ENCODE measurements at regions not wholly inside any gene's neighbourhood (a gene's known extent, or its start where the extent isn't known, plus 50 kb on each side); places are given as distances from the start of the nearest gene placed in this dataset.

- DNase-seq (ENCODE audit: low read depth): no peak
- no peak overlapping the region for H3K4me3 ChIP-seq (ENCODE audit: low read depth, low read length)
- TF ChIP-seq CTCF (IDR thresholded peaks at IDR 0.05; ENCODE audit: insufficient read depth, low read depth, low read length, missing control alignments): no peak
These were observed 237.1 kb upstream of the CITED2 start for GRCh38 chr6:139611327-139612134.

- DNase-seq (ENCODE audit: low read depth): no peak
- no peak overlapping the region for H3K4me3 ChIP-seq (ENCODE audit: low read depth, low read length)
- no peak for TF ChIP-seq CTCF (IDR thresholded peaks at IDR 0.05; ENCODE audit: insufficient read depth, low read depth, low read length, missing control alignments)
These were observed 234.2 kb upstream of the CITED2 start for GRCh38 chr6:139608466-139609261.

GRCh38 chr6:139605350-139605749, 230.9 kb upstream of the CITED2 start:
- H3K4me3 ChIP-seq (ENCODE audit: low read depth, low read length): no peak overlapping the region
- no peak for TF ChIP-seq CTCF (IDR thresholded peaks at IDR 0.05; ENCODE audit: insufficient read depth, low read depth, low read length, missing control alignments)
- no peak for DNase-seq (ENCODE audit: low read depth)

GRCh38 chr6:139603581-139603980, 229.1 kb upstream of the CITED2 start:
- no peak for TF ChIP-seq CTCF (IDR thresholded peaks at IDR 0.05; ENCODE audit: insufficient read depth, low read depth, low read length, missing control alignments)
- DNase-seq (ENCODE audit: low read depth): no peak
- no peak overlapping the region for H3K4me3 ChIP-seq (ENCODE audit: low read depth, low read length)

GRCh38 chr6:139602577-139602976, 228.1 kb upstream of the CITED2 start:
- no peak overlapping the region for H3K4me3 ChIP-seq (ENCODE audit: low read depth, low read length)
- no peak for DNase-seq (ENCODE audit: low read depth)
- TF ChIP-seq CTCF (IDR thresholded peaks at IDR 0.05; ENCODE audit: insufficient read depth, low read depth, low read length, missing control alignments): no peak

GRCh38 chr6:139600919-139601475, 226.5 kb upstream of the CITED2 start:
- peak; percentile 82 for DNase-seq (ENCODE audit: low read depth)
- TF ChIP-seq CTCF (IDR thresholded peaks at IDR 0.05; ENCODE audit: insufficient read depth, low read depth, low read length, missing control alignments): no peak
- H3K4me3 ChIP-seq (ENCODE audit: low read depth, low read length): no peak overlapping the region

All from GM12865 (cell line).